ENCODE measurements at regions not wholly inside any gene's neighbourhood (a gene's known extent, or its start where the extent isn't known, plus 50 kb on each side); places are given as distances from the start of the nearest gene placed in this dataset.

DNA sequence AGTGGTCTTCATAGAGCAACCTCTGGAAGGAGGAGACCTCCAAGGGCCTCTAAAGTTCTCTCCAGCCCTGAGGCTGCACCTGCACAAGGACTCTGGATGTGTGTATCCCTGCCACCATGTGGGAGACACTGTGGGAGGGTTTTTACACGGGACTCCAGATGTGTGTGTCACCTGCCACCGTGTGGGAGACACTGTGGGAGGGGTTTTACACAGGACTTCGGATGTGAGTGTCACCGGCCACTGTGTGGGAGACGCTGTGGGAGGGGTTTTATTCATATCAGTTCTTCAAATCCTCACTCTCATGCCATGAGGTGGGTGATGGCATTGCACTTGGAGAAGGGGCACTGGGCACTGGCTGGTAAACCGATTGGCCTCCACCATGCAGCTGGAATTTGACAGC, 90.2 kb upstream of the SSTR4 start:
- no peaks in the 10 kb centered on the region for H3K27me3 Mint-ChIP-seq

DNA sequence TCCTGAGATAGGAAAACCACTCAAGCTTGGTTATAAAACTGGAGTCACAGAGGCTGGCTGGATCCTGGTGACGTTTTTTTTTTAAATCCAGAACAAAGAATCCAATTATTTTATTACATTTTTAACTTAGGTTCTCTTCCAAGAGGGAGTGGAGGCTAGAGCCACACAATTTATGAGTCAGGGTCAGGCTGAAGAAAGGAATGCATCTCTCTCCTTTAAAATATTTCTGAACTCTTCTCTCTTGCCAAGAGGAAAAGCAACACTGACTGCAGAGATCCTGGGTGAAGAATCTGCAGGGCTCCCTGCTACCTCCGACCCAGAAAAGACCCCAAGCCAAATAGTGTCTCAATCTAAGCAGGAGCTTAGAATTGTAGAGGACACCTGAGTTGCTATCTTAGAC, 88.5 kb upstream of the SSTR4 start:
- Histone ChIP-seq H3K9ac (ENCODE audit: low read length) (no peak overlapping the region), H4K20me1 (ENCODE audit: control insufficient read depth, insufficient read depth, low read length, poor library complexity, severe bottlenecking) (no peaks in the 10 kb centered on the region), H3K4me3 (ENCODE audit: control extremely low read depth in 1 of 5, extremely low read depth in 1 of 5, insufficient read depth in 1 of 5, low read depth in 2 of 5, low read length in 4 of 5) (no peak overlapping the region), H3K27ac (ENCODE audit: low read length in 2 of 2) (no peak overlapping the region), H3K79me2 (ENCODE audit: control insufficient read depth, insufficient read depth, low read length) (no peaks in the 10 kb centered on the region), H2AFZ (ENCODE audit: insufficient read depth, low read depth, low read length, poor library complexity, severe bottlenecking) (no peak overlapping the region), H3K4me2 (replicated peaks; ENCODE audit: low read depth, low read length, poor library complexity, severe bottlenecking) (no peak overlapping the region), H3K27me3 (replicated peaks in 1 of 4; ENCODE audit: control extremely low read depth in 1 of 4, control insufficient read depth in 3 of 4, insufficient read depth in 4 of 4, low read length in 3 of 4) (no peaks in the 10 kb centered on the region), H3K9me3 (ENCODE audit: control extremely low read depth in 1 of 3, control insufficient read depth in 2 of 3, insufficient read depth in 1 of 3, low read length in 2 of 3) (no peaks in the 10 kb centered on the region), H3K36me3 (replicated peaks in 1 of 2; ENCODE audit: control extremely low read depth in 1 of 2, control insufficient read depth in 1 of 2, extremely low read depth in 1 of 2, insufficient read depth in 2 of 2, low read length in 1 of 2) (no peaks in the 10 kb centered on the region), H3K4me1 (ENCODE audit: control insufficient read depth in 2 of 2, insufficient read depth in 2 of 2, low read length in 2 of 2) (no peaks in the 10 kb centered on the region)
- Mint-ChIP-seq H3K9me3 (ENCODE audit: insufficient read depth) (no peaks in the 10 kb centered on the region), H3K27me3 (no peaks in the 10 kb centered on the region), H3K4me3 (no peak overlapping the region), H3K4me1 (no peaks in the 10 kb centered on the region), H3K27ac (no peak overlapping the region)
- ChIA-PET POLR2A (no interaction called here), CTCF (no interaction called here)
- ATAC-seq (ENCODE audit: low read depth), result no peak
- DNase-seq, result no peak
- intact Hi-C loops (cut with micrococcal nuclease), result no loop called here
- 88% methylated on average over 1 of the region's 2 CpGs for WGBS (ENCODE audit: insufficient coverage)
- TF ChIP-seq EZH2 (IDR thresholded peaks at IDR 0.05; ENCODE audit: borderline replicate concordance, insufficient read depth, low read depth, low read length, poor library complexity, severe bottlenecking), result no peak
- TF ChIP-seq, protein P1, sequence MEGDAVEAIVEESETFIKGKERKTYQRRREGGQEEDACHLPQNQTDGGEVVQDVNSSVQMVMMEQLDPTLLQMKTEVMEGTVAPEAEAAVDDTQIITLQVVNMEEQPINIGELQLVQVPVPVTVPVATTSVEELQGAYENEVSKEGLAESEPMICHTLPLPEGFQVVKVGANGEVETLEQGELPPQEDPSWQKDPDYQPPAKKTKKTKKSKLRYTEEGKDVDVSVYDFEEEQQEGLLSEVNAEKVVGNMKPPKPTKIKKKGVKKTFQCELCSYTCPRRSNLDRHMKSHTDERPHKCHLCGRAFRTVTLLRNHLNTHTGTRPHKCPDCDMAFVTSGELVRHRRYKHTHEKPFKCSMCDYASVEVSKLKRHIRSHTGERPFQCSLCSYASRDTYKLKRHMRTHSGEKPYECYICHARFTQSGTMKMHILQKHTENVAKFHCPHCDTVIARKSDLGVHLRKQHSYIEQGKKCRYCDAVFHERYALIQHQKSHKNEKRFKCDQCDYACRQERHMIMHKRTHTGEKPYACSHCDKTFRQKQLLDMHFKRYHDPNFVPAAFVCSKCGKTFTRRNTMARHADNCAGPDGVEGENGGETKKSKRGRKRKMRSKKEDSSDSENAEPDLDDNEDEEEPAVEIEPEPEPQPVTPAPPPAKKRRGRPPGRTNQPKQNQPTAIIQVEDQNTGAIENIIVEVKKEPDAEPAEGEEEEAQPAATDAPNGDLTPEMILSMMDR (IDR thresholded peaks at IDR 0.05), result no peak

More for the DNA sequence above, 90.2 kb upstream of the SSTR4 start:
- no peak for DNase-seq
- TF ChIP-seq, protein P1 (IDR thresholded peaks at IDR 0.05), result no peak
- no peak for TF ChIP-seq EZH2 (IDR thresholded peaks at IDR 0.05; ENCODE audit: borderline replicate concordance, insufficient read depth, low read depth, low read length, poor library complexity, severe bottlenecking)
- H3K4me1 Mint-ChIP-seq, result no peaks in the 10 kb centered on the region
- no peaks in the 10 kb centered on the region for H4K20me1 ChIP-seq (ENCODE audit: control insufficient read depth, insufficient read depth, low read length, poor library complexity, severe bottlenecking)
- no peak overlapping the region for H3K9ac ChIP-seq (ENCODE audit: low read length)
- H3K27ac Mint-ChIP-seq, result no peak overlapping the region
- no peak overlapping the region for H3K4me3 Mint-ChIP-seq
- no peak for ATAC-seq (ENCODE audit: low read depth)
- no peaks in the 10 kb centered on the region for H3K36me3 ChIP-seq (replicated peaks in 1 of 2; ENCODE audit: control extremely low read depth in 1 of 2, control insufficient read depth in 1 of 2, extremely low read depth in 1 of 2, insufficient read depth in 2 of 2, low read length in 1 of 2)
- H3K4me2 ChIP-seq (replicated peaks; ENCODE audit: low read depth, low read length, poor library complexity, severe bottlenecking), result no peak overlapping the region
- CTCF ChIA-PET, result no interaction called here
- no peak overlapping the region for H2AFZ ChIP-seq (ENCODE audit: insufficient read depth, low read depth, low read length, poor library complexity, severe bottlenecking)
- no peak overlapping the region for H3K27ac ChIP-seq (ENCODE audit: low read length in 2 of 2)
- intact Hi-C loops (cut with micrococcal nuclease), result no loop called here
- POLR2A ChIA-PET, result no interaction called here
- no peaks in the 10 kb centered on the region for H3K4me1 ChIP-seq (ENCODE audit: control insufficient read depth in 2 of 2, insufficient read depth in 2 of 2, low read length in 2 of 2)
- no peak overlapping the region for H3K4me3 ChIP-seq (ENCODE audit: control extremely low read depth in 1 of 5, extremely low read depth in 1 of 5, insufficient read depth in 1 of 5, low read depth in 2 of 5, low read length in 4 of 5)
- H3K9me3 ChIP-seq (ENCODE audit: control extremely low read depth in 1 of 3, control insufficient read depth in 2 of 3, insufficient read depth in 1 of 3, low read length in 2 of 3), result no peaks in the 10 kb centered on the region
- WGBS (ENCODE audit: insufficient coverage), result 71% methylated on average over 1 of the region's 6 CpGs
- no peaks in the 10 kb centered on the region for H3K27me3 ChIP-seq (replicated peaks in 1 of 4; ENCODE audit: control extremely low read depth in 1 of 4, control insufficient read depth in 3 of 4, insufficient read depth in 4 of 4, low read length in 3 of 4)
- no peaks in the 10 kb centered on the region for H3K9me3 Mint-ChIP-seq (ENCODE audit: insufficient read depth)
- H3K79me2 ChIP-seq (ENCODE audit: control insufficient read depth, insufficient read depth, low read length), result no peaks in the 10 kb centered on the region
